BLaER1 (cell line): ENCODE measurements at regions not wholly inside any gene's neighbourhood (a gene's known extent, or its start where the extent isn't known, plus 50 kb on each side); places are given as distances from the start of the nearest gene placed in this dataset.

Source experiments
- H3K27ac ChIP-seq: shearing (Covaris generic); formaldehyde crosslinking; 2 replicates; pipeline ENCODE4 v1.8.1; 2022
- H3K27me3 ChIP-seq: shearing (Covaris generic); formaldehyde crosslinking; 2 replicates; pipeline ENCODE4 v1.8.1; 2022
- H3K36me3 ChIP-seq: shearing (Covaris generic); formaldehyde crosslinking; 2 replicates; pipeline ENCODE4 v1.8.1; 2022
- H3K4me1 ChIP-seq: shearing (Covaris generic); formaldehyde crosslinking; 2 replicates; pipeline ENCODE4 v1.8.1; 2022
- H3K4me2 ChIP-seq: shearing (Covaris generic); formaldehyde crosslinking; 2 replicates; pipeline ENCODE4 v1.8.1; 2022
- H3K4me3 ChIP-seq: shearing (Covaris generic); formaldehyde crosslinking; 2 replicates; pipeline ENCODE4 v1.8.1; 2022
- H3K9ac ChIP-seq: shearing (Covaris generic); formaldehyde crosslinking; 2 replicates; pipeline ENCODE4 v1.8.1; 2022
- H3K9me3 ChIP-seq: shearing (Covaris generic); formaldehyde crosslinking; 2 replicates; pipeline ENCODE4 v1.8.1; 2022
- H4K20me1 ChIP-seq: shearing (Covaris generic); formaldehyde crosslinking; 2 replicates; pipeline ENCODE4 v1.8.1; 2022
- Cebpa-rat ChIP-seq: shearing (Covaris generic); IDR thresholded peaks from 2 replicates; pipeline ENCODE4 v1.8.1; 2022

- TF ChIP-seq Cebpa-rat, result no peak
- H3K4me1 ChIP-seq, result no peaks in the 10 kb centered on the region
- H3K9me3 ChIP-seq, result no peaks in the 10 kb centered on the region
- H3K27me3 ChIP-seq, result no peaks in the 10 kb centered on the region
- H4K20me1 ChIP-seq, result no peaks in the 10 kb centered on the region
- no peak overlapping the region for H3K27ac ChIP-seq
- H3K9ac ChIP-seq, result no peak overlapping the region
- H3K4me2 ChIP-seq, result no peak overlapping the region
- H3K36me3 ChIP-seq, result no peaks in the 10 kb centered on the region
- no peak overlapping the region for H3K4me3 ChIP-seq
These were observed 51.8 kb upstream of the FRMD4A start for GRCh38 chr10:14382531-14382930.

DNA sequence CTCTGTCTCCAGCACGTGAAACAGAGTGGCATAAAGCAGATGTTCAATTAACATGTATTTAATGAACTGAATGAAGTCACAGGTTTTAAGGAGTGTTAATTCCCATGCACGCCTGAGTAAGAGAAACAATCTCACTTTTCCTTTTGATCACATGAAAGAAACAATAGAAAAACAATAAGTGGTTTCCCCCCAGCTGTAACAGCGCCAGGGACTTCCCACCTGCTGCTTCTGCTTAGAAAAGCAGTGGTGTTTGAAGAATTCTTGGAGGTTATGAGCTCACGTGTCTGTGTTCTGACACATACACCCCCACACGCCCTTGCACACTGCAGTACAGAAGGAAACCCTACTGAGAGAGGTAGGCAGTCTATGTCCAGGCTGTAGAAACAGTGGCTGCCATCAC is 51.3 kb upstream of the FRMD4A start:
- Histone ChIP-seq H3K9me3 (no peaks in the 10 kb centered on the region), H3K4me3 (no peak overlapping the region), H4K20me1 (no peaks in the 10 kb centered on the region), H3K27me3 (no peaks in the 10 kb centered on the region), H3K4me1 (no peaks in the 10 kb centered on the region), H3K4me2 (peak overlapping the region; percentile 9; the same call in 1 of the 2 replicates), H3K27ac (no peak overlapping the region), H3K36me3 (no peaks in the 10 kb centered on the region), H3K9ac (no peak overlapping the region)
- no peak for TF ChIP-seq Cebpa-rat

DNA sequence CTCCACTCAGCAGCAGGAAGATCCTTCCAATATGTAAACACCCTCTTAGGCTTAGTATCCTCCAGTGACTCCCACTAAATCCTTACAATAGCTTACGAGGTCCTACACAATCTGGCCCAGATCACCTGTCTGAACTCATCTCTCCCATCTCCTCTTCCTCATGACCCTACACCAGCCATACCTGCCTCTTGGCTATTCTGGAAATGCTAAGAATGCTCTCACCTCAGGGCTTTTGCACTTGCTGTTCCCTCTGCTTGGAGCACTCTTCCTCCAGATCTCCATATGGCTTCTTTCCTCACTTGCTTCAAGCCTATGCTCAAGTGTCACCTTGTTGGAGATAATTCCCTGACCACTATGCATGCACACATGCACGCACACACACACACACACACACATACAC is 50.8 kb upstream of the FRMD4A start:
- Histone ChIP-seq H3K27ac (no peak overlapping the region), H4K20me1 (no peaks in the 10 kb centered on the region), H3K36me3 (no peaks in the 10 kb centered on the region), H3K27me3 (no peaks in the 10 kb centered on the region), H3K4me3 (no peak overlapping the region), H3K4me2 (no peak overlapping the region), H3K9ac (no peak overlapping the region), H3K4me1 (no peaks in the 10 kb centered on the region), H3K9me3 (no peaks in the 10 kb centered on the region)
- TF ChIP-seq Cebpa-rat, result no peak

- H3K4me3 ChIP-seq, result no peak overlapping the region
- H3K4me1 ChIP-seq, result no peaks in the 10 kb centered on the region
- no peaks in the 10 kb centered on the region for H3K36me3 ChIP-seq
- H3K27me3 ChIP-seq, result no peaks in the 10 kb centered on the region
- no peak overlapping the region for H3K9ac ChIP-seq
- no peaks in the 10 kb centered on the region for H4K20me1 ChIP-seq
- TF ChIP-seq Cebpa-rat, result no peak
- no peak overlapping the region for H3K4me2 ChIP-seq
- no peaks in the 10 kb centered on the region for H3K9me3 ChIP-seq
- H3K27ac ChIP-seq, result no peak overlapping the region
These were observed 50.0 kb upstream of the FRMD4A start for GRCh38 chr10:14380746-14381145.
